Neuronal stem cell (in vitro differentiated cells): ENCODE measurements at regions not wholly inside any gene's neighbourhood (a gene's known extent, or its start where the extent isn't known, plus 50 kb on each side); places are given as distances from the start of the nearest gene placed in this dataset.

Experiments
- DNase-seq: peaks from one replicate; pipeline ENCODE4 v3.0.0-alpha.2; 2013; ENCODE audit warnings: low spot score
- H2AFZ ChIP-seq: one replicate; pipeline ENCODE4 v1.6.1; 2013; ENCODE audit warnings: mild to moderate bottlenecking, low read length, inconsistent platforms
- H2AK5ac ChIP-seq: 2 replicates; pipeline ENCODE4 v1.6.1; 2013; ENCODE audit warnings: low read depth, mild to moderate bottlenecking, inconsistent platforms, low read length, moderate library complexity, mixed read lengths
- H2BK120ac ChIP-seq: 2 replicates; pipeline ENCODE4 v1.6.1; 2013; ENCODE audit warnings: low read depth, mild to moderate bottlenecking, inconsistent platforms, low read length, moderate library complexity, mixed read lengths
- H2BK12ac ChIP-seq: one replicate; pipeline ENCODE4 v1.6.1; 2013; ENCODE audit warnings: low read length, inconsistent platforms
- H2BK15ac ChIP-seq: 2 replicates; pipeline ENCODE4 v1.6.1; 2013; ENCODE audit warnings: mild to moderate bottlenecking, low read length, inconsistent platforms, mixed read lengths
- H2BK5ac ChIP-seq: one replicate; pipeline ENCODE4 v1.6.1; 2013; ENCODE audit warnings: inconsistent platforms, mild to moderate bottlenecking, low read length, moderate library complexity
- H3K14ac ChIP-seq: one replicate; pipeline ENCODE4 v1.6.1; 2013; ENCODE audit warnings: low read length, inconsistent platforms
- H3K18ac ChIP-seq: 2 replicates; pipeline ENCODE4 v1.6.1; 2013; ENCODE audit warnings: low read length, inconsistent platforms
- H3K23ac ChIP-seq: 2 replicates; pipeline ENCODE4 v1.6.1; 2013; ENCODE audit warnings: low read depth, mild to moderate bottlenecking, mixed read lengths, low read length, inconsistent platforms; ENCODE audit not compliant: poor library complexity
- H3K27ac ChIP-seq: replicated peaks from 3 replicates; pipeline ENCODE4 v1.5.1; 2013; ENCODE audit warnings: low read length, inconsistent platforms
- H3K27me3 ChIP-seq, 3 experiments: 2 replicates each; pipeline ENCODE4 v1.6.1; 2013; ENCODE audit warnings: low read length in 3 of 3, mild to moderate bottlenecking in 2 of 3, inconsistent platforms in 1 of 3, low read depth in 1 of 3, mixed read lengths in 1 of 3, moderate library complexity in 1 of 3; ENCODE audit not compliant: control insufficient read depth in 3 of 3, insufficient read depth in 3 of 3
- H3K36me3 ChIP-seq, 2 donors: replicated peaks in 1 of 2; 2 replicates each; pipeline ENCODE4 v1.6.1; 2013; ENCODE audit warnings: low read length in 2 of 2; ENCODE audit not compliant: control insufficient read depth in 2 of 2, insufficient read depth in 2 of 2
- H3K4ac ChIP-seq: 2 replicates; pipeline ENCODE4 v1.6.1; 2013; ENCODE audit warnings: inconsistent platforms, mild to moderate bottlenecking, low read length, moderate library complexity
- H3K4me1 ChIP-seq, 2 donors: 1 replicate in 1 of 2; 2 replicates in 1 of 2; pipeline ENCODE4 v1.6.1; 2013; ENCODE audit warnings: low read length in 2 of 2, low read depth in 1 of 2; ENCODE audit not compliant: control insufficient read depth in 2 of 2, insufficient read depth in 1 of 2
- H3K4me2 ChIP-seq: one replicate; pipeline ENCODE4 v1.6.1; 2013; ENCODE audit warnings: mild to moderate bottlenecking, low read length, inconsistent platforms; ENCODE audit not compliant: insufficient read depth, poor library complexity, severe bottlenecking
- H3K4me3 ChIP-seq, 2 donors: 2 replicates each; pipeline ENCODE4 v1.5.1; 2013; ENCODE audit warnings: low read length in 2 of 2, mild to moderate bottlenecking in 2 of 2, inconsistent platforms in 1 of 2, moderate library complexity in 1 of 2
- H3K79me1 ChIP-seq: one replicate; pipeline ENCODE4 v1.6.1; 2013; ENCODE audit warnings: low read depth, mild to moderate bottlenecking, inconsistent platforms, low read length, moderate library complexity
- H3K9ac ChIP-seq: one replicate; pipeline ENCODE4 v1.6.1; 2013; ENCODE audit warnings: mild to moderate bottlenecking, low read depth, low read length, inconsistent platforms; ENCODE audit not compliant: poor library complexity
- H3K9me3 ChIP-seq, 2 donors: replicated peaks in 1 of 2; 2 replicates each; pipeline versions ENCODE3 to v1.6.1; 2013; ENCODE audit warnings: low read length in 2 of 2, mild to moderate bottlenecking in 2 of 2, inconsistent platforms in 1 of 2, low read depth in 1 of 2, mixed read lengths in 1 of 2, moderate library complexity in 1 of 2; ENCODE audit not compliant: control insufficient read depth in 2 of 2, insufficient read depth in 1 of 2
- H4K8ac ChIP-seq: one replicate; pipeline ENCODE4 v1.6.1; 2013; ENCODE audit warnings: low read depth, mild to moderate bottlenecking, inconsistent platforms, low read length, moderate library complexity
- H4K91ac ChIP-seq: one replicate; pipeline ENCODE4 v1.6.1; 2013; ENCODE audit warnings: low read length, low read depth, mild to moderate bottlenecking, inconsistent platforms; ENCODE audit not compliant: poor library complexity
- WGBS, 2 donors: extraction: QIAGEN DNeasy Blood & Tissue Kit; methylation state at CpG; one replicate each; pipeline ENCODE4 v1.1.7; 2013; ENCODE audit warnings: missing lambda C conversion rate in 2 of 2, mixed read lengths in 1 of 2; ENCODE audit not compliant: insufficient read length in 2 of 2, insufficient replicate concordance in 1 of 2; ENCODE audit errors: extremely low coverage in 2 of 2; 5-methylcytosine and 5-hydroxymethylcytosine counted together

DNA sequence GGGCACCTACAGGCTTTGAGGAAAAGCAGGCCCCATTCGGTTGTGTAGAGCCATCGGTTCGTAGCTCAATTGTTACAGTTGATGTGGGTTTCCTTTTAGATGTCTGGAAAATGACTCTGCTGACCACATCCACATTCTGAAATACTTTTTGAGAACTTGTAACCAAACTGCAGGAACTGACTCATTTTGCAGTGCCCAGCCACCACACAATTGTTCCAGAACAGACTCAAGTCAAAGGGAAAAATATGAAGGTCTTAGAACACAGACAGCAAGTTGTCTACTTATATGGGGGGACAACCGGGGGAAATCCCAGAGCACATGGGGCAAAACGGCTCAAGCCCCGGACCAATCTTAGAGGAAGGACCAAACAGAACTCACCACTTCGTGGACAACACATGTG, 557.6 kb upstream of the DIPK2B start:
- H3K4ac ChIP-seq, result no peak overlapping the region
- H3K9ac ChIP-seq, result no peak overlapping the region
- H4K91ac ChIP-seq, result no peak overlapping the region
- H3K36me3 ChIP-seq, result peaks cover 0 to 8% of the 10 kb centered on the region in 2 donors
- no peak overlapping the region for H2AFZ ChIP-seq
- H4K8ac ChIP-seq, result no peak overlapping the region
- H3K9me3 ChIP-seq, result no peaks in the 10 kb centered on the region
- no peak overlapping the region for H2AK5ac ChIP-seq
- no peak overlapping the region for H2BK12ac ChIP-seq
- no peak overlapping the region for H3K4me2 ChIP-seq
- no peak overlapping the region for H2BK5ac ChIP-seq
- H3K18ac ChIP-seq, result no peak overlapping the region
- no peak overlapping the region for H2BK120ac ChIP-seq
- DNase-seq, result no peak
- no peak overlapping the region for H3K27ac ChIP-seq
- H3K23ac ChIP-seq, result no peak overlapping the region
- H3K27me3 ChIP-seq, result no peaks in the 10 kb centered on the region
- no peaks in the 10 kb centered on the region for H3K4me1 ChIP-seq
- no peak overlapping the region for H2BK15ac ChIP-seq
- H3K79me1 ChIP-seq, result no peaks in the 10 kb centered on the region
- H3K4me3 ChIP-seq, result no peak overlapping the region
- no CpG with 5 or more reads among the region's 7 CpGs for WGBS, 2 donors
- no peak overlapping the region for H3K14ac ChIP-seq

DNA sequence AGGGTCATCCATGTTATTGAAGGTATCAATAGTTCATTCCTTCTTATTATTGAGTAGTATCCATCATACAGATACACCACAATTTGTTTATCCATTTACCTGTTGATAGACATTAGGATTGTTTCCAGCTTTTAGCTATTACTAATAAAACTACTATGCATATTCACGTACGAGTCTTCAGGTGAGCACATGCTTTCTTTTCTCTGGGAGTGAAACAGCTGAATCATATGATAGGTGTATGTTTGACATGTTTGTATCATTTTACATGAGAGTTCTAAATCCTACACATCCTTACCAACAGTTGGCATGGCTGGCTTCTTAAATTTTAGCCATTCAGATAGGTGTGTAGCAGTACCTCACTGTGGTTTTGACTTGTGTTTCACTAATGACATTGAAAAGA, 556.6 kb upstream of the DIPK2B start:
- WGBS, 2 donors, result no CpG with 5 or more reads among the region's 2 CpGs

DNA sequence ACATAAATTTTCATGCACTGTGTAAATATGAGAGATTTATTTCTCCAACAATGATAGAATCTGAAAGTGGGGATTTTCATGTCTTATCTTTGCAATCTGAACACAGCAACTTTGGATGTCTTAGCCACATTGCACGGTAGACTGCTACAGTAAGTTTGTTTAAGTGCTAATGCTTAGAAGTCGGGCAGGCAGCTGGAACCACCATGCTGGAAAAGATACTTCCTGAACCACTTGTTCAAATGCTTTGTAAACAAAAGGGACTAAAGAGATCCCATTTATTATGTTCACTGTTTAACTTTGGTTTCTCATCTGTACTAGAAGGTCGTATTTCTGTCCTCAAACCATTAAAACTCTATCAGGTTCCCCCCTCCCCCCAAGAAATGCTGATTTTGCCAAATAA, 555.9 kb upstream of the DIPK2B start:
- H3K9ac ChIP-seq, result no peak overlapping the region
- H3K27ac ChIP-seq, result no peak overlapping the region
- no peak overlapping the region for H2BK120ac ChIP-seq
- no peaks in the 10 kb centered on the region for H3K27me3 ChIP-seq
- no peak overlapping the region for H3K18ac ChIP-seq
- H2AFZ ChIP-seq, result no peak overlapping the region
- no peak overlapping the region for H2AK5ac ChIP-seq
- no peak overlapping the region for H3K23ac ChIP-seq
- H3K4ac ChIP-seq, result no peak overlapping the region
- peaks cover 0 to 2% of the 10 kb centered on the region in 2 donors for H3K4me1 ChIP-seq
- H2BK15ac ChIP-seq, result no peak overlapping the region
- H3K36me3 ChIP-seq, result peaks cover 0 to 12% of the 10 kb centered on the region in 2 donors
- H3K79me1 ChIP-seq, result no peaks in the 10 kb centered on the region
- H2BK12ac ChIP-seq, result no peak overlapping the region
- no peaks in the 10 kb centered on the region for H3K9me3 ChIP-seq
- H3K4me3 ChIP-seq, result no peak overlapping the region
- DNase-seq, result no peak
- no peak overlapping the region for H3K4me2 ChIP-seq
- H3K14ac ChIP-seq, result no peak overlapping the region
- no CpG with 5 or more reads among the region's 3 CpGs for WGBS, 2 donors
- H4K8ac ChIP-seq, result no peak overlapping the region
- no peak overlapping the region for H4K91ac ChIP-seq
- H2BK5ac ChIP-seq, result no peak overlapping the region

More for the DNA sequence above, 556.6 kb upstream of the DIPK2B start:
- H3K4ac ChIP-seq, result no peak overlapping the region
- H2BK15ac ChIP-seq, result no peak overlapping the region
- no peak overlapping the region for H4K91ac ChIP-seq
- H2AK5ac ChIP-seq, result no peak overlapping the region
- no peak overlapping the region for H3K23ac ChIP-seq
- H3K18ac ChIP-seq, result no peak overlapping the region
- H3K14ac ChIP-seq, result no peak overlapping the region
- H3K9me3 ChIP-seq, result no peaks in the 10 kb centered on the region
- no peak overlapping the region for H4K8ac ChIP-seq
- no peak overlapping the region for H2BK5ac ChIP-seq
- H3K79me1 ChIP-seq, result no peaks in the 10 kb centered on the region
- no peak overlapping the region for H3K9ac ChIP-seq
- H3K4me3 ChIP-seq, result no peak overlapping the region
- H3K27me3 ChIP-seq, result no peaks in the 10 kb centered on the region
- H2AFZ ChIP-seq, result no peak overlapping the region
- no peak overlapping the region for H3K4me2 ChIP-seq
- no peaks in the 10 kb centered on the region for H3K4me1 ChIP-seq
- no peak overlapping the region for H2BK120ac ChIP-seq
- no peak overlapping the region for H3K27ac ChIP-seq
- DNase-seq, result no peak
- no peak overlapping the region for H2BK12ac ChIP-seq
- peaks cover 0 to 12% of the 10 kb centered on the region in 2 donors for H3K36me3 ChIP-seq

DNA sequence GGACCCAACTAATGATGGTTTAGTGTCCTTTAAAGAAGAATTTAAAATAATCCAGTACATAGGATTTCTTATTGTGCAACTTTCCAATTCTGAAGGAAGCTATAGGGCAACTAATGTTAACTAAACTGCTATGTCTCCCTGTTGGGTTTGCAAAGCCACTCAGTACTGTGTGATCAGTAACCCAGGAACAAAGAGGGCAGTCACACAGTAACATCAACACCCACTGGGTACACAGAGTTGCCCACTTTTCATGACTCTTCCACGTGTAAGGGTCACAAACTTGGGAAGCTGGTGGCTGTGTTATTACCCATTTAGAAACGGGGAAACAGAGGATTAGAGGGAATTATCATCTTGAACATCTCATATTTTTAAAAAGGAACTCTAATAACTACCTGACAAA, 555.0 kb upstream of the DIPK2B start:
- no CpG with 5 or more reads among the region's 2 CpGs for whole genome bisulfite sequencing, 2 donors
- Histone ChIP-seq H3K4me2 (no peak overlapping the region), H4K91ac (no peak overlapping the region), H3K9me3 (no peaks in the 10 kb centered on the region), H2AK5ac (no peak overlapping the region), H3K27me3 (no peaks in the 10 kb centered on the region), H3K36me3 (peaks cover 0 to 12% of the 10 kb centered on the region in 2 donors), H3K4me1 (peaks cover 0 to 2% of the 10 kb centered on the region in 2 donors), H4K8ac (no peak overlapping the region), H3K23ac (no peak overlapping the region), H3K18ac (no peak overlapping the region), H3K79me1 (no peaks in the 10 kb centered on the region), H3K9ac (no peak overlapping the region), H2AFZ (no peak overlapping the region), H3K27ac (no peak overlapping the region), H2BK120ac (no peak overlapping the region), H2BK15ac (no peak overlapping the region), H2BK5ac (no peak overlapping the region), H3K4me3 (no peak overlapping the region), H3K4ac (no peak overlapping the region), H2BK12ac (no peak overlapping the region), H3K14ac (no peak overlapping the region)
- DNase-seq, result no peak
